PFSK-1 (cell line): ENCODE measurements at regions not wholly inside any gene's neighbourhood (a gene's known extent, or its start where the extent isn't known, plus 50 kb on each side); places are given as distances from the start of the nearest gene placed in this dataset.

ENCODE experiments used
- POLR2AphosphoS5 ChIP-seq: IDR thresholded peaks from 2 replicates; pipeline ENCODE4 v1.6.1; 2012; ENCODE audit warnings: low read depth, mild to moderate bottlenecking, control low read depth, low read length, moderate library complexity
- REST ChIP-seq, 2 experiments: IDR thresholded peaks; 2 replicates each; pipeline versions ENCODE4 v1.6.1 to v1.8.0; 2011 to 2012; ENCODE audit warnings: low read depth in 2 of 2, low read length in 2 of 2, control low read depth in 1 of 2, inconsistent platforms in 1 of 2, mild to moderate bottlenecking in 1 of 2, moderate library complexity in 1 of 2; ENCODE audit not compliant: insufficient read depth in 1 of 2
- TAF1 ChIP-seq: IDR thresholded peaks from 2 replicates; pipeline ENCODE4 v1.6.1; 2012; ENCODE audit warnings: low read length, control low read depth, borderline replicate concordance; ENCODE audit not compliant: insufficient read depth

DNA sequence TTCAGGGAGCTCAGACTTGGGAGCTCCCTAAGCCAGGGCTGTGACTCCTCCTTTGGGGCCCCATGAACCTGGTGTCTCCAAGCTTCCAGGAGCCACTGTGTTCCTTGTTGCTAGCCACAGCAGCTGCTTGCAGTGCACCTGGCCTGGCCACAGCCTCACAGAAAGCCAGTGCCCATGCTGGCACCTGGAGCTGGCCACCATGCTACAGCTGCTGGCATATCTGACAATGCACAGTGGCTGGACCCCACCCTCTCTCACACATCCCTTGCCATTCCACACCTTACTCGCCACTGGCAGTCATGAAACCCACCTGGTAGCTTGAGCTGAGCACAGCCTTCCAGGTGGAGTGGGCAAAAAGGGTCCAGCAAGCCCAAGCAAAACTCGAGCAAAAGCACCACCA, 441.7 kb downstream of the ARAP2 start:
- TF ChIP-seq POLR2AphosphoS5 = no peak
- no peak for TF ChIP-seq TAF1
- TF ChIP-seq REST (IDR thresholded peaks at IDR 0.05; ENCODE audit: insufficient read depth in 1 of 2, low read depth in 2 of 2, low read length in 2 of 2) = no peak
